Effector memory CD4-positive, alpha-beta T cell (primary cell): ENCODE measurements at regions not wholly inside any gene's neighbourhood (a gene's known extent, or its start where the extent isn't known, plus 50 kb on each side); places are given as distances from the start of the nearest gene placed in this dataset.

Source experiments
- DNase-seq, 3 donors: peaks; one replicate each; pipeline ENCODE4 v3.0.0-alpha.2; 2020
- H3K27ac ChIP-seq: 2 replicates; pipeline ENCODE4 v1.7.0; 2013; ENCODE audit warnings: mild to moderate bottlenecking, low read length, moderate library complexity; ENCODE audit not compliant: insufficient read depth, poor library complexity, severe bottlenecking
- H3K27me3 ChIP-seq: replicated peaks from 2 replicates; pipeline ENCODE4 v1.7.0; 2013; ENCODE audit warnings: mild to moderate bottlenecking, low read length; ENCODE audit not compliant: insufficient read depth, control insufficient read depth, poor library complexity, severe bottlenecking
- H3K36me3 ChIP-seq: 2 replicates; pipeline ENCODE4 v1.7.0; 2013; ENCODE audit warnings: mild to moderate bottlenecking, low read length, moderate library complexity; ENCODE audit not compliant: control insufficient read depth, insufficient read depth
- H3K4me1 ChIP-seq: 2 replicates; pipeline ENCODE4 v1.7.0; 2013; ENCODE audit warnings: low read length, mild to moderate bottlenecking; ENCODE audit not compliant: control insufficient read depth, insufficient read depth, poor library complexity, severe bottlenecking
- H3K4me3 ChIP-seq: 2 replicates; pipeline ENCODE4 v1.7.0; 2013; ENCODE audit warnings: low read length, low read depth, mild to moderate bottlenecking; ENCODE audit not compliant: insufficient read depth, poor library complexity, severe bottlenecking
- H3K9me3 ChIP-seq: 2 replicates; pipeline ENCODE4 v1.7.0; 2013; ENCODE audit warnings: mild to moderate bottlenecking, low read length, moderate library complexity; ENCODE audit not compliant: control insufficient read depth

- Histone ChIP-seq H3K27me3 (no peaks in the 10 kb centered on the region), H3K4me1 (no peaks in the 10 kb centered on the region), H3K9me3 (no peaks in the 10 kb centered on the region), H3K27ac (no peak overlapping the region), H3K4me3 (no peak overlapping the region), H3K36me3 (no peaks in the 10 kb centered on the region)
- no peak for DNase-seq
Observed at GRCh38 chr6:71509191-71510005, 220.8 kb downstream of the OGFRL1 start.

- no peaks in the 10 kb centered on the region for H3K36me3 ChIP-seq
- H3K4me3 ChIP-seq, result no peak overlapping the region
- no peaks in the 10 kb centered on the region for H3K27me3 ChIP-seq
- DNase-seq, result no peak
- no peaks in the 10 kb centered on the region for H3K4me1 ChIP-seq
- H3K27ac ChIP-seq, result no peak overlapping the region
- H3K9me3 ChIP-seq, result no peaks in the 10 kb centered on the region
Observed at GRCh38 chr6:71510057-71510713, 221.6 kb downstream of the OGFRL1 start.

DNA sequence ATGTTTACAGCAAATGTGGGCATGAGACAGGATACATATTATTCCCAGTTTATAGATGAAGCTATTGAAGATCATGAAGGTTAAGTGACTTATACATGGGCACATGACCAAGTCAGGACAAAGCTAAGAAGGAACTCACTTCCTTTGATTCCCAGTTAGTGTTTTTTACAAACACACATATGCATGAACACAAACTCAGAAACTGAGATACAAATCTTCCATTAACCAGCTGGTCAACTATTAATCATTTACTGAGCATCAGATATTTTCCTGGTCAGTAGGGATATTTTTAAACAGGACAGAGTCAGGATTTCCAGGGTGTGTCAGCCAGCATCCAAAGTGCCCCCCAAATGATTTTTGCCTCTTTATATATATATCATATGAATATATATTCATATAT, 222.2 kb downstream of the OGFRL1 start:
- Histone ChIP-seq H3K27ac (no peak overlapping the region), H3K4me1 (no peaks in the 10 kb centered on the region), H3K4me3 (no peak overlapping the region)

DNA sequence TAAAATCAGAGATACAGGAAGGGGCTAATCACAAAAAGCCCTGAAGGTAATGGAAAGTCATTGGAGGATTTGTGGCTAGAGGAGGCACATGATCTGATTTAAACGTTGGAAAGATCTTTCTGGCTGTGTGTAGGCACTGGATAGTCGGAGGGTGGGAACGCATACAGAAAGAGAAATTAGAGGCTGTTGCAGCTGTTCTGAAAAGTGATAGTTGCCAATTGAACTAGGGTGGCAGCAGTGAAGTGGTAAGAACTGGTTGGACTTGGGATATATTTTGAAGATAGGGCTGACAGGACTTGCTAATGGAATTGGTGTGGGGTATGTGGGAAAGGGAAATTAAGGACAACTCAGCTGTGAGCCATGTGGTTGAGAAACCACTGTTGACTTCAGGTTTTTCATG, 223.6 kb downstream of the OGFRL1 start:
- Histone ChIP-seq H3K27ac (no peak overlapping the region), H3K27me3 (no peaks in the 10 kb centered on the region), H3K4me1 (no peaks in the 10 kb centered on the region), H3K9me3 (no peaks in the 10 kb centered on the region), H3K36me3 (no peaks in the 10 kb centered on the region), H3K4me3 (no peak overlapping the region)
- DNase-seq, result no peak

More for the DNA sequence above, 222.2 kb downstream of the OGFRL1 start:
- Histone ChIP-seq H3K27me3 (no peaks in the 10 kb centered on the region), H3K9me3 (no peaks in the 10 kb centered on the region), H3K36me3 (no peaks in the 10 kb centered on the region)
- no peak for DNase-seq

DNA sequence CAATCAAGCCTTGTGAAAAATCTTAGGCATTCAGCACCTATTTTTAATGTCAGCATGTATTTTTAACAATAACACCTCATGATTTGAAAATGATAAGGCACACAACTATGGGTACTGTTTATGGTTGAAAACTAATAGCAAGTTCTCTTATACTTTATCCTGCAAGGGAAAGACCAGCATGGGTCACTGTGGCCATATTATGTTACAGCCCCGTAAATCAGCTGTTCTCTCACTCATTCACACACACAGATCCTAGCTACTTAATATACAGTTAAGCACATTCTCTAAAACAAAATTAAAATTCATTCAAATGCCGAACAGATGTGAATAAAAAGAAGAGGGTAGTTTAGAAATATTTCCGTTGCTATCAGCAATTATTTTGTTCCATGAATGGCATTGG, 224.4 kb downstream of the OGFRL1 start:
- Histone ChIP-seq H3K36me3 (no peaks in the 10 kb centered on the region), H3K9me3 (no peaks in the 10 kb centered on the region), H3K4me3 (no peak overlapping the region), H3K4me1 (no peaks in the 10 kb centered on the region), H3K27me3 (no peaks in the 10 kb centered on the region), H3K27ac (no peak overlapping the region)
- no peak for DNase-seq

DNA sequence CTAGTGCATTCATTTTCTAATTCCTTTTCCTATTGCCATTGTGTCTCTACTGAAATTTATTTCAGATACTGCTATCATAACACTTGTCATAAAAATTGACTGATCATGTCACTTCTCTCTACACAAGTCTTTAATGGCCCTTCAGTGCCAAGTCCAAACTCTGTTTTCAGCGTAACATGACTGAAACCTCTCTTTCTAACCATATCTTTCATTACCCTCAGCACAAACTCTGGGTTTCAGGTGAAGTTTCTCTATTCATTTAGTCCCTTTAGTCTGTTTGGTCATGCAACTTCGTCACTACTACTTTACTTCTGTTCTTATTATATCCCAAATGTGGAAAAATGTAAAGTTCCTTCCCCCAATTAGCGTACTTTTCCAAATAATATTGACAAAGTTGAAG, 234.9 kb downstream of the OGFRL1 start:
- H3K4me1 ChIP-seq, result no peaks in the 10 kb centered on the region
- no peaks in the 10 kb centered on the region for H3K9me3 ChIP-seq
- no peaks in the 10 kb centered on the region for H3K36me3 ChIP-seq
- no peaks in the 10 kb centered on the region for H3K27me3 ChIP-seq
- H3K27ac ChIP-seq, result no peak overlapping the region
- no peak for DNase-seq
- no peak overlapping the region for H3K4me3 ChIP-seq

- Histone ChIP-seq H3K4me3 (no peak overlapping the region), H3K36me3 (no peaks in the 10 kb centered on the region), H3K9me3 (no peaks in the 10 kb centered on the region), H3K4me1 (no peaks in the 10 kb centered on the region), H3K27me3 (no peaks in the 10 kb centered on the region), H3K27ac (no peak overlapping the region)
- no peak for DNase-seq
Observed at GRCh38 chr6:71524201-71524600, 235.6 kb downstream of the OGFRL1 start.

DNA sequence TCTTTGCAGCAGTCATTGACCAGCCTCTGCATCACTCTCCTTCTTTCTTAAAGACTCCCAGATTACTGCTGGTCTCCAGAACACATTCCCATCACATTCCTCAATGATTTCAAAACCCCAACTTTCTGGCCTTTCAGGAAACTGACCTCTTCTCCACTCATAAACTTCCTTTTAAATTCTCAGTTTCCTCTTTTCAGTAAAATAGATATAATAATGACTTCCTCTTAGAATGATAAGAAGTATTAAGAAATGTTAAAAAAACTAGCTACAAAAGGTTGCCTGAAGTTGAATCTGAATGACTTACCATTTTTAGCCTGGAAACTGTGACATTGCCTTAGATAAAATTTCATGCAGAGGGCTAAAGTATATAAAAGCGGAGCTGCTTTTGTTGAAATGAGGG, 239.3 kb downstream of the OGFRL1 start:
- DNase-seq, result no peak
- Histone ChIP-seq H3K4me1 (no peaks in the 10 kb centered on the region), H3K36me3 (no peaks in the 10 kb centered on the region), H3K27ac (no peak overlapping the region), H3K9me3 (no peaks in the 10 kb centered on the region), H3K27me3 (no peaks in the 10 kb centered on the region), H3K4me3 (no peak overlapping the region)

GRCh38 chr6:71529026-71529425, 240.4 kb downstream of the OGFRL1 start:
- Histone ChIP-seq H3K27ac (no peak overlapping the region), H3K27me3 (no peaks in the 10 kb centered on the region), H3K36me3 (no peaks in the 10 kb centered on the region), H3K9me3 (no peaks in the 10 kb centered on the region), H3K4me1 (no peaks in the 10 kb centered on the region), H3K4me3 (no peak overlapping the region)
- DNase-seq, result no peak

- Histone ChIP-seq H3K9me3 (no peaks in the 10 kb centered on the region), H3K27ac (no peak overlapping the region), H3K27me3 (no peaks in the 10 kb centered on the region), H3K36me3 (no peaks in the 10 kb centered on the region), H3K4me3 (no peak overlapping the region), H3K4me1 (no peaks in the 10 kb centered on the region)
- DNase-seq, result no peak
Observed at GRCh38 chr6:71529769-71530168, 241.2 kb downstream of the OGFRL1 start.
